MM.1S (cell line): ENCODE measurements at regions not wholly inside any gene's neighbourhood (a gene's known extent, or its start where the extent isn't known, plus 50 kb on each side); places are given as distances from the start of the nearest gene placed in this dataset.
"Not testable (repeated sequence)": the region's sequence is repeated elsewhere in the genome, so short reads cannot be mapped to it uniquely, and the experiment has no call there.

Source experiments
- DNase-seq: peaks from one replicate; pipeline ENCODE4 v3.0.0-alpha.2; 2015
- H2AFZ ChIP-seq: fragments of 300-600 bp; sonication (generic); 2 replicates; pipeline ENCODE4 v1.6.0; 2016; ENCODE audit warnings: antibody characterized with exemption, low read length
- H3F3A ChIP-seq: fragments of 300-600 bp; sonication (generic); 2 replicates; pipeline ENCODE4 v1.6.1; 2016; ENCODE audit warnings: mild to moderate bottlenecking, antibody characterized with exemption, low read length, moderate library complexity, mixed read lengths; ENCODE audit not compliant: insufficient read depth
- H3K27ac ChIP-seq: fragments of 300-600 bp; sonication (generic); 2 replicates; pipeline ENCODE4 v1.5.1; 2016; ENCODE audit warnings: mild to moderate bottlenecking, low read length
- H3K27me3 ChIP-seq: fragments of 300-600 bp; sonication (generic); replicated peaks from 2 replicates; pipeline ENCODE4 v1.6.0; 2016; ENCODE audit warnings: low read length; ENCODE audit not compliant: insufficient read depth
- H3K36me3 ChIP-seq: fragments of 300-600 bp; sonication (generic); replicated peaks from 2 replicates; pipeline ENCODE4 v1.6.1; 2016; ENCODE audit warnings: mild to moderate bottlenecking, low read length, mixed read lengths; ENCODE audit not compliant: insufficient read depth
- H3K4me1 ChIP-seq: fragments of 300-600 bp; sonication (generic); 2 replicates; pipeline ENCODE4 v1.6.1; 2016; ENCODE audit warnings: low read length, mixed read lengths
- H3K4me2 ChIP-seq: fragments of 300-600 bp; sonication (generic); 2 replicates; pipeline ENCODE4 v1.6.0; 2016; ENCODE audit warnings: low read depth, low read length
- H3K4me3 ChIP-seq: fragments of 300-600 bp; sonication (generic); 2 replicates; pipeline ENCODE4 v1.5.1; 2016; ENCODE audit warnings: low read length, mixed read lengths
- H3K79me2 ChIP-seq: fragments of 300-600 bp; sonication (generic); 2 replicates; pipeline ENCODE4 v1.6.1; 2016; ENCODE audit warnings: mixed run types, low read length, mixed read lengths
- H3K9ac ChIP-seq: fragments of 300-600 bp; sonication (generic); 2 replicates; pipeline ENCODE4 v1.6.1; 2016; ENCODE audit warnings: low read length, mixed read lengths
- H3K9me2 ChIP-seq: fragments of 300-600 bp; sonication (generic); replicated peaks from 2 replicates; pipeline ENCODE4 v1.6.1; 2016; ENCODE audit warnings: mild to moderate bottlenecking, low read length, mixed read lengths; ENCODE audit not compliant: insufficient read depth
- H3K9me3 ChIP-seq: fragments of 300-600 bp; sonication (generic); replicated peaks from 2 replicates; pipeline ENCODE4 v1.6.1; 2016; ENCODE audit warnings: mild to moderate bottlenecking, low read length, mixed read lengths; ENCODE audit not compliant: insufficient read depth
- H4K20me1 ChIP-seq: fragments of 300-600 bp; sonication (generic); 2 replicates; pipeline ENCODE4 v1.6.1; 2016; ENCODE audit warnings: mild to moderate bottlenecking, low read length, moderate library complexity, mixed read lengths; ENCODE audit not compliant: insufficient read depth
- CTCF ChIP-seq: fragments of 300-600 bp; sonication (generic); IDR thresholded peaks from 2 replicates; pipeline ENCODE4 v1.5.1; 2016; ENCODE audit warnings: antibody characterized with exemption, low read length, mixed read lengths
- EZH2 ChIP-seq: fragments of 300-600 bp; sonication (generic); optimal IDR thresholded peaks from 2 replicates; pipeline ENCODE3; 2017; ENCODE audit warnings: low read depth, mild to moderate bottlenecking, antibody characterized with exemption, low read length, mixed read lengths
- EZH2phosphoT487 ChIP-seq: fragments of 300-600 bp; sonication (generic); IDR thresholded peaks from 2 replicates; pipeline ENCODE4 v1.6.1; 2018; ENCODE audit warnings: antibody characterized with exemption, low read length

- Histone ChIP-seq H3K36me3 (no peaks in the 10 kb centered on the region), H3K9ac (no peak overlapping the region), H4K20me1 (no peaks in the 10 kb centered on the region)
Observed at GRCh38 chr6:80504882-80505281, 398.4 kb downstream of the BCKDHB start.

GRCh38 chr6:80503660-80504059 is 397.2 kb downstream of the BCKDHB start:
- no peak for DNase-seq
- Histone ChIP-seq H2AFZ (no peak overlapping the region), H3F3A (no peaks in the 10 kb centered on the region)

More at GRCh38 chr6:80504882-80505281, 398.4 kb downstream of the BCKDHB start:
- Histone ChIP-seq H2AFZ (no peak overlapping the region), H3F3A (no peaks in the 10 kb centered on the region), H3K79me2 (no peaks in the 10 kb centered on the region), H3K27me3 (no peaks in the 10 kb centered on the region), H3K4me2 (no peak overlapping the region), H3K27ac (no peak overlapping the region), H3K4me1 (no peaks in the 10 kb centered on the region), H3K9me3 (no peaks in the 10 kb centered on the region), H3K4me3 (no peak overlapping the region), H3K9me2 (no peaks in the 10 kb centered on the region)
- no peak for DNase-seq
- TF ChIP-seq CTCF (no peak), EZH2 (no peak), EZH2phosphoT487 (no peak)

GRCh38 chr6:80502871-80503270 is 396.4 kb downstream of the BCKDHB start:
- no peak overlapping the region for H3K4me2 ChIP-seq
- no peaks in the 10 kb centered on the region for H3K36me3 ChIP-seq
- no peaks in the 10 kb centered on the region for H3F3A ChIP-seq
- H3K9me3 ChIP-seq = no peaks in the 10 kb centered on the region
- DNase-seq = no peak
- H3K4me3 ChIP-seq = no peak overlapping the region
- no peaks in the 10 kb centered on the region for H3K4me1 ChIP-seq
- TF ChIP-seq CTCF = no peak
- H3K27me3 ChIP-seq = no peaks in the 10 kb centered on the region
- no peak overlapping the region for H2AFZ ChIP-seq
- no peaks in the 10 kb centered on the region for H3K9me2 ChIP-seq
- H4K20me1 ChIP-seq = no peaks in the 10 kb centered on the region
- no peaks in the 10 kb centered on the region for H3K79me2 ChIP-seq
- no peak overlapping the region for H3K9ac ChIP-seq
- no peak overlapping the region for H3K27ac ChIP-seq

More at GRCh38 chr6:80503660-80504059, 397.2 kb downstream of the BCKDHB start:
- Histone ChIP-seq H3K9me3 (no peaks in the 10 kb centered on the region), H3K4me2 (no peak overlapping the region), H3K36me3 (no peaks in the 10 kb centered on the region), H3K79me2 (no peaks in the 10 kb centered on the region), H3K4me1 (no peaks in the 10 kb centered on the region), H3K9ac (no peak overlapping the region), H3K9me2 (no peaks in the 10 kb centered on the region), H3K4me3 (no peak overlapping the region), H3K27ac (no peak overlapping the region), H3K27me3 (no peaks in the 10 kb centered on the region), H4K20me1 (no peaks in the 10 kb centered on the region)
- no peak for TF ChIP-seq EZH2

- no peak overlapping the region for H3K4me3 ChIP-seq
- H3K9ac ChIP-seq = no peak overlapping the region
- no peak for DNase-seq
- no peak overlapping the region for H2AFZ ChIP-seq
- no peaks in the 10 kb centered on the region for H3F3A ChIP-seq
- no peaks in the 10 kb centered on the region for H3K27me3 ChIP-seq
- H3K4me2 ChIP-seq = no peak overlapping the region
- no peaks in the 10 kb centered on the region for H3K79me2 ChIP-seq
- no peaks in the 10 kb centered on the region for H3K4me1 ChIP-seq
- H4K20me1 ChIP-seq = no peaks in the 10 kb centered on the region
- H3K9me2 ChIP-seq = no peaks in the 10 kb centered on the region
- no peaks in the 10 kb centered on the region for H3K36me3 ChIP-seq
- H3K27ac ChIP-seq = no peak overlapping the region
- H3K9me3 ChIP-seq = no peaks in the 10 kb centered on the region
- TF ChIP-seq EZH2phosphoT487 (no peak), CTCF (no peak), EZH2 (no peak)
Observed at GRCh38 chr6:80501636-80502035, 395.2 kb downstream of the BCKDHB start.

GRCh38 chr6:80497696-80498486 is 391.4 kb downstream of the BCKDHB start:
- H3K4me3 ChIP-seq, H3K27ac ChIP-seq, H3K27me3 ChIP-seq, DNase-seq, H3K9me2 ChIP-seq, H3K79me2 ChIP-seq, H3K36me3 ChIP-seq, H3K9me3 ChIP-seq, H2AFZ ChIP-seq, H3K9ac ChIP-seq, H3K4me2 ChIP-seq, H3K4me1 ChIP-seq, H3F3A ChIP-seq, H4K20me1 ChIP-seq: not testable (repeated sequence)
